Small intestine (tissue), 7 donors: ENCODE measurements at regions not wholly inside any gene's neighbourhood (a gene's known extent, or its start where the extent isn't known, plus 50 kb on each side); places are given as distances from the start of the nearest gene placed in this dataset.

Experiments
- DNase-seq, 2 donors: peaks; one replicate each; pipeline versions ENCODE4 v3.0.0 to v3.0.0-alpha.2; 2013
- FAIRE-seq: peaks from 2 replicates; lab custom pipeline; 2012; peaks lifted over from hg19 to GRCh38; lab: Jason Lieb, UNC
- H3K27ac ChIP-seq, 3 donors: one replicate each; pipeline ENCODE4 v1.5.1; 2013; ENCODE audit warnings: low read length in 2 of 3, mild to moderate bottlenecking in 2 of 3, control low read depth in 1 of 3, inconsistent platforms in 1 of 3, low read depth in 1 of 3, moderate library complexity in 1 of 3
- H3K27me3 ChIP-seq, 3 donors: one replicate each; pipeline ENCODE4 v1.6.1; 2013; ENCODE audit warnings: low read length in 3 of 3, inconsistent platforms in 1 of 3; ENCODE audit not compliant: control insufficient read depth in 3 of 3, insufficient read depth in 3 of 3
- H3K36me3 ChIP-seq, 3 donors: one replicate each; pipeline ENCODE4 v1.6.1; 2013; ENCODE audit warnings: low read length in 3 of 3, inconsistent platforms in 1 of 3, low read depth in 1 of 3, mild to moderate bottlenecking in 1 of 3, moderate library complexity in 1 of 3; ENCODE audit not compliant: control insufficient read depth in 3 of 3, insufficient read depth in 2 of 3
- H3K4me1 ChIP-seq, 3 donors: one replicate each; pipeline ENCODE4 v1.6.1; 2013; ENCODE audit warnings: low read length in 2 of 3, inconsistent platforms in 1 of 3, low read depth in 1 of 3, mild to moderate bottlenecking in 1 of 3, moderate library complexity in 1 of 3; ENCODE audit not compliant: control insufficient read depth in 3 of 3, insufficient read depth in 2 of 3
- H3K4me3 ChIP-seq, 3 donors: one replicate each; pipeline ENCODE4 v1.5.1; 2013; ENCODE audit warnings: low read length in 3 of 3, control low read depth in 1 of 3, inconsistent platforms in 1 of 3, low read depth in 1 of 3, mild to moderate bottlenecking in 1 of 3, moderate library complexity in 1 of 3
- H3K9me3 ChIP-seq, 2 donors: one replicate each; pipeline ENCODE4 v1.6.1; 2013; ENCODE audit warnings: low read depth in 1 of 2, low read length in 1 of 2; ENCODE audit not compliant: control insufficient read depth in 2 of 2, insufficient read depth in 1 of 2
- WGBS, 3 donors: extraction: QIAGEN DNeasy Blood & Tissue Kit; methylation state at CpG; one replicate each; pipeline ENCODE4 v1.1.7; 2013; 5-methylcytosine and 5-hydroxymethylcytosine counted together
- donor health status: healthy with polysubstance abuse.
- donor health status: control.
- donor health status: control.
- donor health status: Bipolar disorder and iron deficiency.
- donor health status: healthy.

GRCh38 chr2:8198766-8199382, 483.0 kb upstream of the ID2 start:
- Histone ChIP-seq H3K27me3 (peaks cover 0 to 3% (median 0%) of the 10 kb centered on the region in 3 donors), H3K27ac (no peak overlapping the region), H3K36me3 (no peaks in the 10 kb centered on the region), H3K4me1 (peaks cover 0 to 1% (median 0%) of the 10 kb centered on the region in 3 donors), H3K9me3 (no peaks in the 10 kb centered on the region), H3K4me3 (no peak overlapping the region)
- WGBS, 3 donors = 69 to 80% (median 73%) methylated on average over 1 of the region's 1 CpG
- DNase-seq (no peak), FAIRE-seq (no peak)

- no peak overlapping the region for H3K27ac ChIP-seq
- H3K4me3 ChIP-seq = no peak overlapping the region
- DNase-seq (no peak), FAIRE-seq (no peak)
- H3K4me1 ChIP-seq = no peaks in the 10 kb centered on the region
- 76 to 83% (median 80%) methylated on average over 7 of the region's 7 CpGs for WGBS, 3 donors
- H3K36me3 ChIP-seq = no peaks in the 10 kb centered on the region
- H3K9me3 ChIP-seq = no peaks in the 10 kb centered on the region
- H3K27me3 ChIP-seq = peaks cover 0 to 3% (median 0%) of the 10 kb centered on the region in 3 donors
Observed at GRCh38 chr2:8202132-8202531, 479.7 kb upstream of the ID2 start.

- no peak for FAIRE-seq
- H3K4me3 ChIP-seq = no peak overlapping the region
- H3K27ac ChIP-seq = no peak overlapping the region
- peaks cover 0 to 5% of the 10 kb centered on the region in 2 donors for H3K9me3 ChIP-seq
- no peaks in the 10 kb centered on the region for H3K36me3 ChIP-seq
- 85 to 90% (median 90%) methylated on average over 18 of the region's 18 CpGs for WGBS, 3 donors
- H3K27me3 ChIP-seq = peaks cover 0 to 3% (median 0%) of the 10 kb centered on the region in 3 donors
- H3K4me1 ChIP-seq = no peaks in the 10 kb centered on the region
- DNase-seq = no peak
Observed at GRCh38 chr2:8203364-8203763, 478.5 kb upstream of the ID2 start.

- Histone ChIP-seq H3K36me3 (no peaks in the 10 kb centered on the region), H3K27ac (no peak overlapping the region), H3K4me1 (no peaks in the 10 kb centered on the region), H3K27me3 (peaks cover 0 to 3% (median 0%) of the 10 kb centered on the region in 3 donors), H3K4me3 (no peak overlapping the region), H3K9me3 (peaks cover 0 to 7% of the 10 kb centered on the region in 2 donors)
- DNase-seq = no peak
- WGBS, 3 donors = 73 to 78% (median 77%) methylated on average over 2 of the region's 2 CpGs
- no peak for FAIRE-seq
Observed at GRCh38 chr2:8204711-8205110, 477.1 kb upstream of the ID2 start.

GRCh38 chr2:8209494-8209893, 472.4 kb upstream of the ID2 start:
- Histone ChIP-seq H3K36me3 (no peaks in the 10 kb centered on the region), H3K27ac (no peak overlapping the region), H3K9me3 (peaks cover 0 to 10% of the 10 kb centered on the region in 2 donors), H3K27me3 (no peaks in the 10 kb centered on the region), H3K4me1 (no peaks in the 10 kb centered on the region), H3K4me3 (no peak overlapping the region)
- FAIRE-seq = no peak
- DNase-seq = no peak
- WGBS, 3 donors = 65 to 88% (median 83%) methylated on average over 2 of the region's 2 CpGs

- FAIRE-seq = no peak
- 76 to 91% (median 85%) methylated on average over 3 of the region's 3 CpGs for WGBS, 3 donors
- no peak for DNase-seq
- no peaks in the 10 kb centered on the region for H3K4me1 ChIP-seq
- H3K27ac ChIP-seq = no peak overlapping the region
- no peaks in the 10 kb centered on the region for H3K27me3 ChIP-seq
- H3K4me3 ChIP-seq = no peak overlapping the region
- peaks cover 0 to 10% of the 10 kb centered on the region in 2 donors for H3K9me3 ChIP-seq
- H3K36me3 ChIP-seq = no peaks in the 10 kb centered on the region
Observed at GRCh38 chr2:8211384-8211783, 470.5 kb upstream of the ID2 start.

GRCh38 chr2:8212239-8212638, 469.6 kb upstream of the ID2 start:
- Histone ChIP-seq H3K4me1 (no peaks in the 10 kb centered on the region), H3K27me3 (no peaks in the 10 kb centered on the region), H3K27ac (no peak overlapping the region), H3K36me3 (no peaks in the 10 kb centered on the region), H3K4me3 (no peak overlapping the region), H3K9me3 (peaks cover 0 to 10% of the 10 kb centered on the region in 2 donors)
- peak in 1 of 2 donors; percentile 70 for DNase-seq
- no peak for FAIRE-seq
- WGBS, 3 donors = 15 to 57% (median 25%) methylated on average over 3 of the region's 3 CpGs

- WGBS, 3 donors = 88 to 96% (median 92%) methylated on average over 4 of the region's 4 CpGs
- no peak overlapping the region for H3K4me3 ChIP-seq
- no peaks in the 10 kb centered on the region for H3K36me3 ChIP-seq
- H3K4me1 ChIP-seq = no peaks in the 10 kb centered on the region
- peaks cover 0 to 6% of the 10 kb centered on the region in 2 donors for H3K9me3 ChIP-seq
- no peaks in the 10 kb centered on the region for H3K27me3 ChIP-seq
- FAIRE-seq = no peak
- H3K27ac ChIP-seq = no peak overlapping the region
- DNase-seq = no peak
Observed at GRCh38 chr2:8214036-8214615, 467.7 kb upstream of the ID2 start.
